ENCODE measurements at regions not wholly inside any gene's neighbourhood (a gene's known extent, or its start where the extent isn't known, plus 50 kb on each side); places are given as distances from the start of the nearest gene placed in this dataset.

DNA sequence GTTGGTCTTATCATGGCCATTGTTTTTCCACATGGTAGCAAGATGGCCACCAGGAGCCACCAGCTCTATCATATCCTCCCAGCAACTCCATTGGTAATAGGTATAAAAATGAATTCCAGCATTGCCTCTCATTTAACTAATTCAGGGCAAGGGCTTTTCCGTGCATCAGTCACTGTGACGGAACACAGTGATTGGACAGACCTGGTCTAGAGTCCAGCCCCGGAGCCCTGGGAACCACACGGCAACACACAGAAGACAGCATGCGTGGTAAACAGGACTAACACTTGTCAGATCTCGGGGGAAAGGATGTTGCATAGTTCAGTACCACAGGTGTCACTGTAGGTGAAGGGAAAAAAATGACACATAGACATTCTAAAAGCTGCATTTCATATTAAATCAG is 638.0 kb upstream of the RBFOX1 start:
- no peak for TF ChIP-seq POLR2A (IDR thresholded peaks at IDR 0.05)
- TF ChIP-seq, protein P1, sequence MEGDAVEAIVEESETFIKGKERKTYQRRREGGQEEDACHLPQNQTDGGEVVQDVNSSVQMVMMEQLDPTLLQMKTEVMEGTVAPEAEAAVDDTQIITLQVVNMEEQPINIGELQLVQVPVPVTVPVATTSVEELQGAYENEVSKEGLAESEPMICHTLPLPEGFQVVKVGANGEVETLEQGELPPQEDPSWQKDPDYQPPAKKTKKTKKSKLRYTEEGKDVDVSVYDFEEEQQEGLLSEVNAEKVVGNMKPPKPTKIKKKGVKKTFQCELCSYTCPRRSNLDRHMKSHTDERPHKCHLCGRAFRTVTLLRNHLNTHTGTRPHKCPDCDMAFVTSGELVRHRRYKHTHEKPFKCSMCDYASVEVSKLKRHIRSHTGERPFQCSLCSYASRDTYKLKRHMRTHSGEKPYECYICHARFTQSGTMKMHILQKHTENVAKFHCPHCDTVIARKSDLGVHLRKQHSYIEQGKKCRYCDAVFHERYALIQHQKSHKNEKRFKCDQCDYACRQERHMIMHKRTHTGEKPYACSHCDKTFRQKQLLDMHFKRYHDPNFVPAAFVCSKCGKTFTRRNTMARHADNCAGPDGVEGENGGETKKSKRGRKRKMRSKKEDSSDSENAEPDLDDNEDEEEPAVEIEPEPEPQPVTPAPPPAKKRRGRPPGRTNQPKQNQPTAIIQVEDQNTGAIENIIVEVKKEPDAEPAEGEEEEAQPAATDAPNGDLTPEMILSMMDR (IDR thresholded peaks at IDR 0.05), result no peak
- TF ChIP-seq POLR2AphosphoS5 (IDR thresholded peaks at IDR 0.05), result no peak
- TF ChIP-seq EP300 (IDR thresholded peaks at IDR 0.05; ENCODE audit: low read depth), result no peak

Measured in transverse colon (tissue), 4 donors.